ENCODE measurements at regions not wholly inside any gene's neighbourhood (a gene's known extent, or its start where the extent isn't known, plus 50 kb on each side); places are given as distances from the start of the nearest gene placed in this dataset.

- DNase-seq (ENCODE audit: low read depth) = no peak
Observed at GRCh38 chrY:15162211-15162610, 637.9 kb downstream of the NLGN4Y start.

GRCh38 chrY:15179890-15180289, 655.6 kb downstream of the NLGN4Y start:
- no peak for DNase-seq (ENCODE audit: low read depth)

GRCh38 chrY:15229056-15229455, 704.7 kb downstream of the NLGN4Y start:
- no peak for DNase-seq (ENCODE audit: low read depth)

GRCh38 chrY:15239596-15240132, 715.3 kb downstream of the NLGN4Y start:
- no peak for DNase-seq (ENCODE audit: low read depth)

GRCh38 chrY:15259286-15259685, 735.0 kb downstream of the NLGN4Y start:
- no peak for DNase-seq (ENCODE audit: low read depth)

GRCh38 chrY:15286572-15286971, 762.2 kb downstream of the NLGN4Y start:
- no peak for DNase-seq (ENCODE audit: low read depth)

GRCh38 chrY:15289821-15290220, 765.5 kb downstream of the NLGN4Y start:
- DNase-seq (ENCODE audit: low read depth) = no peak

GRCh38 chrY:15292881-15293280, 768.6 kb downstream of the NLGN4Y start:
- DNase-seq (ENCODE audit: low read depth) = no peak

GRCh38 chrY:15301879-15302278, 777.5 kb downstream of the NLGN4Y start:
- no peak for DNase-seq (ENCODE audit: low read depth)

- no peak for DNase-seq (ENCODE audit: low read depth)
Observed at GRCh38 chrY:15312166-15312565, 787.8 kb downstream of the NLGN4Y start.

- no peak for DNase-seq (ENCODE audit: low read depth)
Observed at GRCh38 chrY:15324189-15324588, 799.9 kb downstream of the NLGN4Y start.

GRCh38 chrY:15325201-15325600, 800.9 kb downstream of the NLGN4Y start:
- no peak for DNase-seq (ENCODE audit: low read depth)

- no peak for DNase-seq (ENCODE audit: low read depth)
Observed at GRCh38 chrY:15326673-15327072, 802.3 kb downstream of the NLGN4Y start.

- no peak for DNase-seq (ENCODE audit: low read depth)
Observed at GRCh38 chrY:15328848-15329247, 804.5 kb downstream of the NLGN4Y start.

GRCh38 chrY:15343522-15343921, 819.2 kb downstream of the NLGN4Y start:
- no peak for DNase-seq (ENCODE audit: low read depth)

GRCh38 chrY:15345471-15346155, 821.3 kb downstream of the NLGN4Y start:
- no peak for DNase-seq (ENCODE audit: low read depth)

GRCh38 chrY:15349351-15349750, 825.0 kb downstream of the NLGN4Y start:
- DNase-seq (ENCODE audit: low read depth) = no peak

GRCh38 chrY:15355321-15355720, 831.0 kb downstream of the NLGN4Y start:
- no peak for DNase-seq (ENCODE audit: low read depth)

GRCh38 chrY:15360471-15360870, 836.1 kb downstream of the NLGN4Y start:
- no peak for DNase-seq (ENCODE audit: low read depth)

GRCh38 chrY:15364996-15365395, 840.7 kb downstream of the NLGN4Y start:
- no peak for DNase-seq (ENCODE audit: low read depth)

- no peak for DNase-seq (ENCODE audit: low read depth)
Observed at GRCh38 chrY:15368786-15369185, 844.5 kb downstream of the NLGN4Y start.

GRCh38 chrY:15385178-15385577, 860.8 kb downstream of the NLGN4Y start:
- no peak for DNase-seq (ENCODE audit: low read depth)

GRCh38 chrY:15397556-15398280, 873.4 kb downstream of the NLGN4Y start:
- DNase-seq (ENCODE audit: low read depth) = no peak

- DNase-seq (ENCODE audit: low read depth) = no peak
Observed at GRCh38 chrY:15402451-15402850, 878.1 kb downstream of the NLGN4Y start.
